ENCODE measurements at regions not wholly inside any gene's neighbourhood (a gene's known extent, or its start where the extent isn't known, plus 50 kb on each side); places are given as distances from the start of the nearest gene placed in this dataset.
"Not testable (repeated sequence)": the region's sequence is repeated elsewhere in the genome, so short reads cannot be mapped to it uniquely, and the experiment has no call there.

- no peak for DNase-seq (ENCODE audit: low spot score)
Observed at GRCh38 chr12:25328072-25328712, 77.5 kb upstream of the KRAS start.

GRCh38 chr12:25327321-25327720 is 76.6 kb upstream of the KRAS start:
- DNase-seq (ENCODE audit: low spot score) = no peak

GRCh38 chr12:25326326-25326725 is 75.6 kb upstream of the KRAS start:
- no peak for DNase-seq (ENCODE audit: low spot score)

- no peak for DNase-seq (ENCODE audit: low spot score)
Observed at GRCh38 chr12:25324861-25325260, 74.1 kb upstream of the KRAS start.

- no peak for DNase-seq (ENCODE audit: low spot score)
Observed at GRCh38 chr12:25323581-25323982, 72.9 kb upstream of the KRAS start.

GRCh38 chr12:25322918-25323531 is 72.3 kb upstream of the KRAS start:
- no peak for DNase-seq (ENCODE audit: low spot score)

GRCh38 chr12:25322351-25322750 is 71.6 kb upstream of the KRAS start:
- no peak for DNase-seq (ENCODE audit: low spot score)

- DNase-seq (ENCODE audit: low spot score) = no peak
Observed at GRCh38 chr12:25321772-25322171, 71.0 kb upstream of the KRAS start.

- no peak for DNase-seq (ENCODE audit: low spot score)
Observed at GRCh38 chr12:25320123-25321006, 69.6 kb upstream of the KRAS start.

GRCh38 chr12:25319233-25319984 is 68.7 kb upstream of the KRAS start:
- DNase-seq (ENCODE audit: low spot score) = no peak

- DNase-seq (ENCODE audit: low spot score) = no peak
Observed at GRCh38 chr12:25317553-25317952, 66.8 kb upstream of the KRAS start.

GRCh38 chr12:25315388-25315787 is 64.7 kb upstream of the KRAS start:
- no peak for DNase-seq (ENCODE audit: low spot score)

- not testable (repeated sequence) for DNase-seq (ENCODE audit: low spot score)
Observed at GRCh38 chr12:25313266-25313990, 62.7 kb upstream of the KRAS start.

- no peak for DNase-seq (ENCODE audit: low spot score)
Observed at GRCh38 chr12:25311506-25311905, 60.8 kb upstream of the KRAS start.

- DNase-seq (ENCODE audit: low spot score) = not testable (repeated sequence)
Observed at GRCh38 chr12:25310071-25310470, 59.3 kb upstream of the KRAS start.

GRCh38 chr12:25308756-25309155 is 58.0 kb upstream of the KRAS start:
- DNase-seq (ENCODE audit: low spot score) = no peak

- no peak for DNase-seq (ENCODE audit: low spot score)
Observed at GRCh38 chr12:25307818-25308217, 57.1 kb upstream of the KRAS start.

- no peak for DNase-seq (ENCODE audit: low spot score)
Observed at GRCh38 chr12:25301798-25302197, 51.1 kb upstream of the KRAS start.
